ENCODE measurements at regions not wholly inside any gene's neighbourhood (a gene's known extent, or its start where the extent isn't known, plus 50 kb on each side); places are given as distances from the start of the nearest gene placed in this dataset.
A peak's percentile ranks its signal among the peaks of the same experiment; 100 is the strongest.

DNA sequence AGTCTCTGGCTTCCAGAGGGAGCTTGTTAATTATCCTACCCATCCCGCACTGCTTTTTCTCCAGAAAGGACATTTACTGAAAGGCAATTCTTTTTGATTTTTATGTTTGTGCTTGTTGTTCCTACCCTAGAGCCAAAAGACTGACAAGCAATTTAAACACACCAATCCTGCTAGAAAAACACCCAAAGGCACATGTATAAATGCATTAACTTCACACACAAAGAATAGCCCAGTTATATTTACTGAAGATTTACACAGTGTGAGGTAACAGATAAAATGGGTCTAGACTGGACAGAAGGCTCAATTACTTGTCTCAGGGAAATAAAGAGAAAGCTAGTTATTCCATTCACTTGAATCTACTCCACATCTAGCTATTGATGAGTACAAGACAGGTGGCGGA lies 61.2 kb upstream of the NOCT start:
- POLR2A ChIA-PET, result interaction anchor here (1.2 to 4.6 kb wide), 2 partner anchors 61 to 213 kb away, joined by 3 to 36 read pairs; partner anchors contain the start of gene NOCT
- intact Hi-C loops (cut with micrococcal nuclease), result no loop called here
- Mint-ChIP-seq H3K27ac (ENCODE audit: low read depth, unreplicated experiment) (no peak overlapping the region), H3K9me3 (ENCODE audit: unreplicated experiment) (no peaks in the 10 kb centered on the region), H3K4me1 (ENCODE audit: insufficient read depth, unreplicated experiment) (peaks cover 19% of the 10 kb centered on the region), H3K27me3 (ENCODE audit: insufficient read depth, unreplicated experiment) (no peaks in the 10 kb centered on the region), H3K4me3 (ENCODE audit: unreplicated experiment) (peak overlapping the region; percentile 38), H3K36me3 (ENCODE audit: insufficient read depth, unreplicated experiment) (no peaks in the 10 kb centered on the region)
- no TSS peak for BruUV-seq (replicated peaks)
- CTCF ChIA-PET, result interaction anchor here (1.0 to 1.7 kb wide), 3 partner anchors 16 to 864 kb away, joined by 4 to 7 read pairs (median 4); no protein-coding TSS in a partner anchor
- DNase-seq (ENCODE audit: unreplicated experiment), result no peak
- TF ChIP-seq, protein P1, sequence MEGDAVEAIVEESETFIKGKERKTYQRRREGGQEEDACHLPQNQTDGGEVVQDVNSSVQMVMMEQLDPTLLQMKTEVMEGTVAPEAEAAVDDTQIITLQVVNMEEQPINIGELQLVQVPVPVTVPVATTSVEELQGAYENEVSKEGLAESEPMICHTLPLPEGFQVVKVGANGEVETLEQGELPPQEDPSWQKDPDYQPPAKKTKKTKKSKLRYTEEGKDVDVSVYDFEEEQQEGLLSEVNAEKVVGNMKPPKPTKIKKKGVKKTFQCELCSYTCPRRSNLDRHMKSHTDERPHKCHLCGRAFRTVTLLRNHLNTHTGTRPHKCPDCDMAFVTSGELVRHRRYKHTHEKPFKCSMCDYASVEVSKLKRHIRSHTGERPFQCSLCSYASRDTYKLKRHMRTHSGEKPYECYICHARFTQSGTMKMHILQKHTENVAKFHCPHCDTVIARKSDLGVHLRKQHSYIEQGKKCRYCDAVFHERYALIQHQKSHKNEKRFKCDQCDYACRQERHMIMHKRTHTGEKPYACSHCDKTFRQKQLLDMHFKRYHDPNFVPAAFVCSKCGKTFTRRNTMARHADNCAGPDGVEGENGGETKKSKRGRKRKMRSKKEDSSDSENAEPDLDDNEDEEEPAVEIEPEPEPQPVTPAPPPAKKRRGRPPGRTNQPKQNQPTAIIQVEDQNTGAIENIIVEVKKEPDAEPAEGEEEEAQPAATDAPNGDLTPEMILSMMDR (IDR thresholded peaks at IDR 0.05; ENCODE audit: unreplicated experiment), result no peak

DNA sequence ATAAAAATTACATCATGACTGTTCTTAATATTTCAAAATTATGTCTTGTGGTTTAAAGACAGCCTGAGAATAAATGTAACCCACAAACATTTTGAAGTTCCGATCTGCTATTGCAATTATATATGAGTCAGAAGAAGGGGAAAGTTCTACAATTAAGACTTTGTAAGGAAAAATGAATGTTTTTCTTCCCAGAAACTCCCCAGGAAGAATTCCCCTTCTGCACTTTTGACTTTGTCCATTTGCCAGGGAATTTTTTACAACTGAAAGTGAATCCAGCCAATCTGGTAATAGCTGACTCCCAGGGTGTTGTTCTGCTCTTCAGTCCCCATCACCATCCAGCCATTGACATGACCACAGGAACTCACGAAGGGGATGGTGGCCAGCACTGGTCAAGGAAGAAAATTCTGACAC lies 61.6 kb upstream of the NOCT start:
- H3K36me3 Mint-ChIP-seq (ENCODE audit: insufficient read depth, unreplicated experiment), result no peaks in the 10 kb centered on the region
- POLR2A ChIA-PET, result interaction anchor here (1.2 to 4.6 kb wide), 2 partner anchors 61 to 214 kb away, joined by 3 to 36 read pairs; partner anchors contain the start of gene NOCT
- intact Hi-C loops (cut with micrococcal nuclease), result no loop called here

DNA sequence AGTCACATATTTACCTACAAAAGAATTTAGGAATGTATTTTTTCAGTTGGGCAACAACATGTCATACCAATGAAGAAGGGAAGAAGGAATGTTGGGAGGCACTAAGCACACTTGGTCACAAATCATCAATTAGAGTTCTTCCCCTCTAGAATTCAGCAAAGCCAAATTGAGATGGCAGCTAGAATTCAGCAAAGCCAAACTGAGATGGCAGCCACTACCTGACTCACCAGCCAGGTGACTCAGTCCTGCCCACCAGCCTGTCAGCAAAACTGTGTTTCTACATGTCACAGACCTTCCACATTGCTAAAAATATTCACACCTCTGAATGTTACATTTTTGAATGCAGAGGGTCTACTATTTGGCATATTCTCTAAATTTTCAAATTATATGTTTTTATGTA lies 63.2 kb upstream of the NOCT start:
- peaks cover 19% of the 10 kb centered on the region for H3K4me1 Mint-ChIP-seq (ENCODE audit: insufficient read depth, unreplicated experiment)
- BruUV-seq (replicated peaks), result no TSS peak
- no peaks in the 10 kb centered on the region for H3K36me3 Mint-ChIP-seq (ENCODE audit: insufficient read depth, unreplicated experiment)
- TF ChIP-seq, protein P1 (IDR thresholded peaks at IDR 0.05; ENCODE audit: unreplicated experiment), result no peak
- no peaks in the 10 kb centered on the region for H3K9me3 Mint-ChIP-seq (ENCODE audit: unreplicated experiment)
- H3K4me3 Mint-ChIP-seq (ENCODE audit: unreplicated experiment), result no peak overlapping the region
- ChIA-PET POLR2A (interaction anchor here (1.1 to 4.6 kb wide), 2 partner anchors 13 to 63 kb away, joined by 3 to 36 read pairs; partner anchors contain the start of gene NOCT), CTCF (interaction anchor here (0.8 to 1.4 kb wide), 3 partner anchors 14 to 78 kb away, joined by 3 read pairs; partner anchors contain the start of gene NOCT)
- intact Hi-C loops (cut with micrococcal nuclease), result no loop called here
- DNase-seq (ENCODE audit: unreplicated experiment), result peak; percentile 66
- H3K27ac Mint-ChIP-seq (ENCODE audit: low read depth, unreplicated experiment), result peak overlapping the region; percentile 7
- H3K27me3 Mint-ChIP-seq (ENCODE audit: insufficient read depth, unreplicated experiment), result no peaks in the 10 kb centered on the region

More for the DNA sequence above, 61.6 kb upstream of the NOCT start:
- TF ChIP-seq, protein P1 (IDR thresholded peaks at IDR 0.05; ENCODE audit: unreplicated experiment), result no peak
- H3K27ac Mint-ChIP-seq (ENCODE audit: low read depth, unreplicated experiment), result no peak overlapping the region
- DNase-seq (ENCODE audit: unreplicated experiment), result peak; percentile 86
- no TSS peak for BruUV-seq (replicated peaks)
- CTCF ChIA-PET, result interaction anchor here (1.0 to 1.7 kb wide), 3 partner anchors 16 to 864 kb away, joined by 4 to 7 read pairs (median 4); no protein-coding TSS in a partner anchor
- no peaks in the 10 kb centered on the region for H3K27me3 Mint-ChIP-seq (ENCODE audit: insufficient read depth, unreplicated experiment)
- H3K4me1 Mint-ChIP-seq (ENCODE audit: insufficient read depth, unreplicated experiment), result peaks cover 19% of the 10 kb centered on the region
- peak overlapping the region; percentile 38 for H3K4me3 Mint-ChIP-seq (ENCODE audit: unreplicated experiment)
- H3K9me3 Mint-ChIP-seq (ENCODE audit: unreplicated experiment), result no peaks in the 10 kb centered on the region

DNA sequence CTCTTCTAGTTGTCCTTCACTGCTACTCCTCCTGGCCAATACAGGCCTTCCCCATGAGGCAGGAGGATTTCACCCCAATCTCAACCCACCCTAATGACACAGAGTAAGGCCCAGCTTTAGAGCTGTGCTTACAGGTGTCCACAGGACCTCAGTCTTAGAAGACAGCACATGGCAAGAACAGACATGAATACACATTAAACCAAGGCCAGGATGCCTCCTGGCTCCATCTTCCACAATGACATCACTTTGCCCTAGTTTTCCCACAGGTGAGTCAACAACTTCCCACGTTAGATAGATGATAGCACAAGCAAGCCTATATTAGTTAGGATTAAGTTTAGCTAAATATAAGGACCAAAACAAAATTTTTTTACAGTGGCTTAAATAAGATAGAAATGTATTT lies 63.8 kb upstream of the NOCT start:
- ChIA-PET POLR2A (interaction anchor here (1.1 to 4.6 kb wide), 2 partner anchors 12 to 63 kb away, joined by 3 to 36 read pairs; partner anchors contain the start of gene NOCT), CTCF (interaction anchor here (0.8 to 1.4 kb wide), 7 partner anchors 12 to 81 kb away, joined by 3 to 6 read pairs (median 3); no protein-coding TSS in a partner anchor)
- Mint-ChIP-seq H3K27me3 (ENCODE audit: insufficient read depth, unreplicated experiment) (no peaks in the 10 kb centered on the region), H3K9me3 (ENCODE audit: unreplicated experiment) (no peaks in the 10 kb centered on the region), H3K27ac (ENCODE audit: low read depth, unreplicated experiment) (peak overlapping the region; percentile 7), H3K4me1 (ENCODE audit: insufficient read depth, unreplicated experiment) (peaks cover 19% of the 10 kb centered on the region), H3K4me3 (ENCODE audit: unreplicated experiment) (no peak overlapping the region), H3K36me3 (ENCODE audit: insufficient read depth, unreplicated experiment) (no peaks in the 10 kb centered on the region)
- DNase-seq (ENCODE audit: unreplicated experiment), result peak; percentile 65
- TF ChIP-seq, protein P1 (IDR thresholded peaks at IDR 0.05; ENCODE audit: unreplicated experiment), result no peak
- intact Hi-C loops (cut with micrococcal nuclease), result no loop called here
- BruUV-seq (replicated peaks), result no TSS peak

All from MCF 10A (cell line).